ENCODE measurements at regions not wholly inside any gene's neighbourhood (a gene's known extent, or its start where the extent isn't known, plus 50 kb on each side); places are given as distances from the start of the nearest gene placed in this dataset.

DNA sequence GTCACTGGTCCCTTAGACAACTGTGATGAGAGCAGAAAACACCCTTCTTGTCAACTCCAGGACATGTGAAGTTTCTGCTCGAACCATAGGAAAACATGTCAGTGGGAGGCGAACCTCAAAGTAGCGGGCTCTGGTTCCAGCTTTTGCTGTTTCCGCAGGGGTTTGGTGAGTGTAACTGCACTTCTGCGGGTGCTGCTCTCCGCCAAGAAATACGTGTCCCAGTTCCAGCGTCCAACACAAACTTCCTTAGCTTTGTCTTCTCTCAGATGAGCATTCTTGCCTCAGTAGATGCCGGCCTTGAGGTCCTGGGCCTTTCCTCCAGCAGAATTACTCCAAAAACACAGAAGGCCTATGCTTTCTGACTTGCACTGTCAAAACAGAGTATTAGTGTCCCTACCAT, 156.3 kb downstream of the FNDC1 start:
- no peak for DNase-seq
- Histone ChIP-seq H3K4me1 (ENCODE audit: control insufficient read depth, insufficient read depth, low read length) (no peaks in the 10 kb centered on the region), H3K27ac (ENCODE audit: low read length) (no peak overlapping the region), H3K36me3 (ENCODE audit: control insufficient read depth, insufficient read depth, low read length) (no peaks in the 10 kb centered on the region), H3K9me3 (ENCODE audit: control insufficient read depth, low read depth, low read length) (no peaks in the 10 kb centered on the region), H3K27me3 (ENCODE audit: control insufficient read depth, insufficient read depth, low read length) (no peaks in the 10 kb centered on the region), H3K4me3 (ENCODE audit: low read length) (no peak overlapping the region)
- no CpG with 5 or more reads among the region's 9 CpGs for WGBS (ENCODE audit: insufficient coverage, low lambda C conversion rate)

DNA sequence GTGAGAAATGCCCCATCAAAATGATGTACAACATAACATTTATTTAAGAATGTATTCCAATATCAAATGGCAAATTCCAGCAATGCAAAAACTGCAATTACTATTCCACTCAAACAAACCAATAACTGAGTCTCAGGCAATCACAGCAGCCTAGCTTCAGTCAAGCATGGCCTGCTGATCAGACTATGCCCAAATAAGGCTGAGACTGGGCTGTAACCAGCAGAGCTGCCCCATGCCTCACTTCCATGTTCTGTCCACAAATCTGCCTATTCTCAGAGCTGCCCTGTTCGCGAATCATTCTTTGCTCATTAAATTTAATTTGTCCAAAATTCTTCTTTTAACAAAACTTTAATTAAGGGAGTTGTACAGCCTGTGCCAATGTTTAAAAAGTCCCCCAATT, 155.4 kb downstream of the FNDC1 start:
- 100% methylated on average over 2 of the region's 2 CpGs for WGBS (ENCODE audit: insufficient coverage, low lambda C conversion rate)

More for the DNA sequence above, 155.4 kb downstream of the FNDC1 start:
- Histone ChIP-seq H3K27ac (ENCODE audit: low read length) (no peak overlapping the region), H3K4me1 (ENCODE audit: control insufficient read depth, insufficient read depth, low read length) (no peaks in the 10 kb centered on the region), H3K4me3 (ENCODE audit: low read length) (no peak overlapping the region), H3K27me3 (ENCODE audit: control insufficient read depth, insufficient read depth, low read length) (peaks cover 1% of the 10 kb centered on the region), H3K9me3 (ENCODE audit: control insufficient read depth, low read depth, low read length) (no peaks in the 10 kb centered on the region), H3K36me3 (ENCODE audit: control insufficient read depth, insufficient read depth, low read length) (no peaks in the 10 kb centered on the region)
- no peak for DNase-seq

Data from large intestine (tissue), 3 donors.